ENCODE measurements at regions not wholly inside any gene's neighbourhood (a gene's known extent, or its start where the extent isn't known, plus 50 kb on each side); places are given as distances from the start of the nearest gene placed in this dataset.

- TF ChIP-seq CTCF (conservative IDR thresholded peaks at IDR 0.05) (no peak), ZFX (IDR thresholded peaks at IDR 0.05) (no peak)
Measured at GRCh38 chr9:80811003-80811402, 878.3 kb downstream of the TLE1 start.

All from C4-2B (cell line).